ENCODE measurements at regions not wholly inside any gene's neighbourhood (a gene's known extent, or its start where the extent isn't known, plus 50 kb on each side); places are given as distances from the start of the nearest gene placed in this dataset.

- Histone ChIP-seq H3K27me3 (ENCODE audit: insufficient read depth, low read length) (no peaks in the 10 kb centered on the region; the same call in 1 of the 2 replicates), H3K27ac (ENCODE audit: low read depth, low read length) (no peak overlapping the region), H4K20me1 (ENCODE audit: insufficient read depth) (no peaks in the 10 kb centered on the region), H3K36me3 (ENCODE audit: control insufficient read depth in 1 of 2, insufficient read depth in 2 of 2, low read length in 2 of 2) (no peaks in the 10 kb centered on the region), H3K4me2 (ENCODE audit: low read length) (no peak overlapping the region), H3K9me3 (ENCODE audit: control insufficient read depth in 1 of 2, insufficient read depth in 1 of 2, low read depth in 1 of 2, low read length in 2 of 2) (no peaks in the 10 kb centered on the region), H3K9me2 (ENCODE audit: insufficient read depth) (no peaks in the 10 kb centered on the region), H3K4me1 (ENCODE audit: control insufficient read depth in 1 of 2, insufficient read depth in 2 of 2, low read length in 2 of 2) (no peaks in the 10 kb centered on the region), H3K9ac (ENCODE audit: low read length) (no peak overlapping the region), H2AFZ (ENCODE audit: low read depth, low read length, poor library complexity, severe bottlenecking) (no peak overlapping the region), H3K79me2 (ENCODE audit: insufficient read depth, low read length) (no peaks in the 10 kb centered on the region), H3K4me3 (replicated peaks in 1 of 2; ENCODE audit: low read depth in 1 of 2, low read length in 2 of 2) (no peak overlapping the region)
- ChIA-PET POLR2A (no interaction called here), RAD21 (ENCODE audit: low non-redundant PET in 1 of 2, low total read pairs in 2 of 2, uncharacterized antibody in 2 of 2, unreplicated experiment in 2 of 2) (no interaction called here), CTCF (no interaction called here)
- no peak for TF ChIP-seq FOSL1 (IDR thresholded peaks at IDR 0.05; ENCODE audit: low read depth)
- no peak for TF ChIP-seq ZNF274 (IDR thresholded peaks at IDR 0.05; ENCODE audit: low read depth, low read length)
- TF ChIP-seq RAD21 (IDR thresholded peaks at IDR 0.05; ENCODE audit: low read depth): no peak
- TF ChIP-seq ATF3 (IDR thresholded peaks at IDR 0.05): no peak
- no peak for DNase-seq (ENCODE audit: low read depth, low spot score)
- no peak for ATAC-seq
- intact Hi-C loops (cut with micrococcal nuclease): no loop called here
- no TSS peak for BruUV-seq (replicated peaks)
These were observed 148.6 kb upstream of the GAS1 start for GRCh38 chr9:87095951-87096350.

- POLR2A ChIA-PET: no interaction called here
- Histone ChIP-seq H3K27me3 (ENCODE audit: insufficient read depth, low read length) (no peaks in the 10 kb centered on the region; the same call in 1 of the 2 replicates), H3K79me2 (ENCODE audit: insufficient read depth, low read length) (no peaks in the 10 kb centered on the region), H3K4me2 (ENCODE audit: low read length) (no peak overlapping the region), H3K9me2 (ENCODE audit: insufficient read depth) (no peaks in the 10 kb centered on the region), H3K4me1 (ENCODE audit: control insufficient read depth in 1 of 2, insufficient read depth in 2 of 2, low read length in 2 of 2) (no peaks in the 10 kb centered on the region), H4K20me1 (ENCODE audit: insufficient read depth) (no peaks in the 10 kb centered on the region), H2AFZ (ENCODE audit: low read depth, low read length, poor library complexity, severe bottlenecking) (no peak overlapping the region), H3K36me3 (ENCODE audit: control insufficient read depth in 1 of 2, insufficient read depth in 2 of 2, low read length in 2 of 2) (no peaks in the 10 kb centered on the region), H3K9ac (ENCODE audit: low read length) (no peak overlapping the region), H3K4me3 (replicated peaks in 1 of 2; ENCODE audit: low read depth in 1 of 2, low read length in 2 of 2) (no peak overlapping the region), H3K27ac (ENCODE audit: low read depth, low read length) (no peak overlapping the region), H3K9me3 (ENCODE audit: control insufficient read depth in 1 of 2, insufficient read depth in 1 of 2, low read depth in 1 of 2, low read length in 2 of 2) (no peaks in the 10 kb centered on the region)
- DNase-seq (ENCODE audit: low read depth, low spot score): no peak
- RAD21 ChIA-PET (ENCODE audit: low non-redundant PET in 1 of 2, low total read pairs in 2 of 2, uncharacterized antibody in 2 of 2, unreplicated experiment in 2 of 2): no interaction called here
- intact Hi-C loops (cut with micrococcal nuclease): no loop called here
- TF ChIP-seq, protein P1, sequence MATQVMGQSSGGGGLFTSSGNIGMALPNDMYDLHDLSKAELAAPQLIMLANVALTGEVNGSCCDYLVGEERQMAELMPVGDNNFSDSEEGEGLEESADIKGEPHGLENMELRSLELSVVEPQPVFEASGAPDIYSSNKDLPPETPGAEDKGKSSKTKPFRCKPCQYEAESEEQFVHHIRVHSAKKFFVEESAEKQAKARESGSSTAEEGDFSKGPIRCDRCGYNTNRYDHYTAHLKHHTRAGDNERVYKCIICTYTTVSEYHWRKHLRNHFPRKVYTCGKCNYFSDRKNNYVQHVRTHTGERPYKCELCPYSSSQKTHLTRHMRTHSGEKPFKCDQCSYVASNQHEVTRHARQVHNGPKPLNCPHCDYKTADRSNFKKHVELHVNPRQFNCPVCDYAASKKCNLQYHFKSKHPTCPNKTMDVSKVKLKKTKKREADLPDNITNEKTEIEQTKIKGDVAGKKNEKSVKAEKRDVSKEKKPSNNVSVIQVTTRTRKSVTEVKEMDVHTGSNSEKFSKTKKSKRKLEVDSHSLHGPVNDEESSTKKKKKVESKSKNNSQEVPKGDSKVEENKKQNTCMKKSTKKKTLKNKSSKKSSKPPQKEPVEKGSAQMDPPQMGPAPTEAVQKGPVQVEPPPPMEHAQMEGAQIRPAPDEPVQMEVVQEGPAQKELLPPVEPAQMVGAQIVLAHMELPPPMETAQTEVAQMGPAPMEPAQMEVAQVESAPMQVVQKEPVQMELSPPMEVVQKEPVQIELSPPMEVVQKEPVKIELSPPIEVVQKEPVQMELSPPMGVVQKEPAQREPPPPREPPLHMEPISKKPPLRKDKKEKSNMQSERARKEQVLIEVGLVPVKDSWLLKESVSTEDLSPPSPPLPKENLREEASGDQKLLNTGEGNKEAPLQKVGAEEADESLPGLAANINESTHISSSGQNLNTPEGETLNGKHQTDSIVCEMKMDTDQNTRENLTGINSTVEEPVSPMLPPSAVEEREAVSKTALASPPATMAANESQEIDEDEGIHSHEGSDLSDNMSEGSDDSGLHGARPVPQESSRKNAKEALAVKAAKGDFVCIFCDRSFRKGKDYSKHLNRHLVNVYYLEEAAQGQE (IDR thresholded peaks at IDR 0.05; ENCODE audit: low read depth): no peak
- TF ChIP-seq JUND (IDR thresholded peaks at IDR 0.05): no peak
- TF ChIP-seq CEBPB (IDR thresholded peaks at IDR 0.05; ENCODE audit: low read depth): no peak
- no peak for TF ChIP-seq SP1 (IDR thresholded peaks at IDR 0.05; ENCODE audit: low read depth)
- no peak for ATAC-seq
- BruUV-seq (replicated peaks): no TSS peak
- CTCF ChIA-PET: no interaction called here
These were observed 149.2 kb upstream of the GAS1 start for GRCh38 chr9:87096506-87096905.

Measured in HCT116 (cell line).